Endothelial cell of umbilical vein (primary cell): ENCODE measurements at regions not wholly inside any gene's neighbourhood (a gene's known extent, or its start where the extent isn't known, plus 50 kb on each side); places are given as distances from the start of the nearest gene placed in this dataset.

Experiments
- BruUV-seq: library from RNA; stranded (reverse); fragments of 400-500 nt; replicated peaks from 2 replicates; lab custom pipeline; 2021; lab: Mats Ljungman, UMichigan
- CTCF ChIA-PET: fragments of 300-600, 350-600 bp; sonication (Branson Sonifier 250); formaldehyde crosslinking; loops from one replicate; lab custom pipeline; 2021; ENCODE audit warnings: antibody characterized with exemption, inconsistent platforms; lab: Charles Lee
- POLR2A ChIA-PET: fragments of 300-600, 350-600 bp; sonication (Branson Sonifier 250); formaldehyde crosslinking; loops from one replicate; lab custom pipeline; 2021; ENCODE audit warnings: antibody characterized with exemption, inconsistent platforms; lab: Charles Lee
- DNase-seq: peaks from one replicate; pipeline ENCODE4 v3.0.0-alpha.2; 2011; ENCODE audit warnings: low read depth, low spot score
- FAIRE-seq: peaks from 2 replicates; lab custom pipeline; 2011; peaks lifted over from hg19 to GRCh38; lab: Jason Lieb, UNC
- H2AFZ ChIP-seq: 2 replicates; pipeline ENCODE4 v1.6.0; 2012; ENCODE audit warnings: low read depth, low read length, control low read depth, inconsistent platforms
- H3K27ac ChIP-seq: 2 replicates; pipeline ENCODE4 v1.5.1; 2011; ENCODE audit warnings: low read depth, mild to moderate bottlenecking, control low read depth, low read length, moderate library complexity; ENCODE audit not compliant: insufficient read depth
- H3K27me3 ChIP-seq, 2 experiments: 2 replicates each; pipeline versions ENCODE4 v1.6.0 to v1.6.1; 2011; ENCODE audit warnings: low read length in 2 of 2, mixed read lengths in 1 of 2; ENCODE audit not compliant: control insufficient read depth in 2 of 2, insufficient read depth in 2 of 2
- H3K36me3 ChIP-seq, 2 experiments: 2 replicates in 1 of 2; 3 replicates in 1 of 2; pipeline ENCODE4 v1.5.1; 2011; ENCODE audit warnings: low read length in 2 of 2, mild to moderate bottlenecking in 1 of 2, moderate library complexity in 1 of 2; ENCODE audit not compliant: control insufficient read depth in 2 of 2, insufficient read depth in 2 of 2; ENCODE audit errors: extremely low read depth in 1 of 2
- H3K4me1 ChIP-seq: 3 replicates; pipeline ENCODE4 v1.5.1; 2011; ENCODE audit warnings: mild to moderate bottlenecking, low read length; ENCODE audit not compliant: control insufficient read depth, insufficient read depth; ENCODE audit errors: extremely low read depth
- H3K4me2 ChIP-seq: 2 replicates; pipeline ENCODE4 v1.6.1; 2011; ENCODE audit warnings: low read length, control low read depth, mixed read lengths; ENCODE audit not compliant: insufficient read depth
- H3K4me3 ChIP-seq, 3 experiments: fragments of 200-600 bp in 1 of 3; sonication (generic), shearing (Covaris generic) in 1 of 3; replicated peaks in 1 of 3; 2 replicates each; pipeline ENCODE4 v1.5.1; 2011 to 2016; ENCODE audit warnings: control low read depth in 3 of 3, low read length in 3 of 3, mild to moderate bottlenecking in 2 of 3, inconsistent platforms in 1 of 3, low read depth in 1 of 3, moderate library complexity in 1 of 3; ENCODE audit not compliant: insufficient read depth in 1 of 3
- H3K79me2 ChIP-seq: 2 replicates; pipeline ENCODE4 v1.6.0; 2012; ENCODE audit warnings: low read length, inconsistent platforms; ENCODE audit not compliant: control insufficient read depth, insufficient read depth
- H3K9ac ChIP-seq: replicated peaks from 2 replicates; pipeline ENCODE3; 2011; ENCODE audit warnings: low read length, control low read depth; ENCODE audit not compliant: insufficient read depth; ENCODE audit errors: extremely low read depth
- H3K9me1 ChIP-seq: replicated peaks from 3 replicates; pipeline ENCODE4 v1.6.0; 2011; ENCODE audit warnings: mild to moderate bottlenecking, low read length; ENCODE audit not compliant: control insufficient read depth, insufficient read depth; ENCODE audit errors: extremely low read depth
- H3K9me3 ChIP-seq: replicated peaks from 2 replicates; pipeline ENCODE4 v1.5.1; 2012; ENCODE audit warnings: low read length, inconsistent platforms; ENCODE audit not compliant: control insufficient read depth, insufficient read depth
- H4K20me1 ChIP-seq: replicated peaks from 2 replicates; pipeline ENCODE3; 2011; ENCODE audit warnings: mild to moderate bottlenecking, low read length; ENCODE audit not compliant: control insufficient read depth, insufficient read depth; ENCODE audit errors: extremely low read depth
- EZH2 ChIP-seq: IDR thresholded peaks from 2 replicates; pipeline ENCODE4 v1.6.1; 2012; ENCODE audit warnings: borderline replicate concordance, low read depth, mild to moderate bottlenecking, moderate library complexity, low read length, inconsistent platforms; ENCODE audit not compliant: severe bottlenecking
- FOS ChIP-seq: IDR thresholded peaks from 2 replicates; pipeline ENCODE4 v1.6.1; 2011; ENCODE audit warnings: mild to moderate bottlenecking, low read length, moderate library complexity, borderline replicate concordance; ENCODE audit not compliant: insufficient read depth
- GATA2 ChIP-seq: IDR thresholded peaks from 2 replicates; pipeline ENCODE4 v1.7.0; 2011; ENCODE audit warnings: low read depth, mild to moderate bottlenecking, moderate library complexity, mixed read lengths, low read length; ENCODE audit not compliant: insufficient read length, insufficient read depth
- JUN ChIP-seq: IDR thresholded peaks from 2 replicates; pipeline ENCODE4 v1.6.1; 2011; ENCODE audit warnings: borderline replicate concordance, low read depth; ENCODE audit not compliant: insufficient read length, insufficient read depth
- MYC ChIP-seq: IDR thresholded peaks from one replicate; pipeline ENCODE4 v1.6.1; 2011; ENCODE audit warnings: mild to moderate bottlenecking, low read depth, low read length
- POLR2A ChIP-seq: IDR thresholded peaks from 2 replicates; pipeline ENCODE4 v1.6.1; 2012; ENCODE audit warnings: low read depth, mild to moderate bottlenecking, control low read depth, low read length
- POLR2AphosphoS5 ChIP-seq: IDR thresholded peaks from 2 replicates; pipeline ENCODE4 v1.6.1; 2012; ENCODE audit warnings: low read depth, mild to moderate bottlenecking, control low read depth, low read length, moderate library complexity; ENCODE audit not compliant: insufficient read depth
- dilution Hi-C: fragments of 300-500 bp; cut with MboI; formaldehyde crosslinking; loops from one replicate; pipeline ENCODE4 v1.15.0; 2019; ENCODE audit warnings: low sequenced_read_pairs; ENCODE audit not compliant: extremely low pct_ligation_motif_present
- intact Hi-C: fragments of 100-400 bp; cut with micrococcal nuclease; formaldehyde crosslinking; loops from one replicate; pipeline ENCODE4 v1.10.0; 2022
- TF ChIP-seq, protein P1 (sequence below), 2 donors: IDR thresholded peaks; 1 replicate in 1 of 2; 2 replicates in 1 of 2; pipeline ENCODE4 v1.5.1; 2011; ENCODE audit warnings: low read length in 2 of 2, mild to moderate bottlenecking in 2 of 2, moderate library complexity in 2 of 2, control low read depth in 1 of 2, inconsistent platforms in 1 of 2, low read depth in 1 of 2; ENCODE audit not compliant: insufficient read depth in 1 of 2; ENCODE audit errors: extremely low read depth in 1 of 2
- TF ChIP-seq, protein P2 (sequence below): IDR thresholded peaks from 2 replicates; pipeline ENCODE4 v1.6.1; 2011; ENCODE audit not compliant: insufficient read depth, insufficient read length

DNA sequence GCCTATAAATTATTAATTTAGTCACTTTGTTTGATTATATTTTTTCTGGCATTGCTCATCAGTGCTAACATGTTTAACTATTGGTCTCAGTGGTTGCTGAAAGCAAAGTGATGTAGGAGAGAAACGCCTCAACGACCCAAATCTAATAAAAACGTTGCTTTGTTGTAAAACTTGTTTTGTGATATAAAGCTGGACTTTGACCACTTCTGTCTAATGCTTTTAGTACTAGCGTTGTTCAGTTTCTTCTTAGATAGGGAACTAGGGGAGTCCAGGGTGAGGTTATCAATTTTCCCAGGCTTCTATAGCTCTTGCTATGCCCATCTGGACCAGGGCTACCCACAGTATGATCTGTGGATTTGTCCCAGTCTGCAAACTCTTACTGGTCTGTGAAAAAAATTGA, 80.6 kb upstream of the TBC1D5 start:
- no TSS peak for BruUV-seq
- POLR2A ChIA-PET: no interaction called here

More for the DNA sequence above, 80.6 kb upstream of the TBC1D5 start:
- CTCF ChIA-PET: no interaction called here
- DNase-seq (no peak), FAIRE-seq (no peak)
- Histone ChIP-seq H3K36me3 (no peaks in the 10 kb centered on the region), H3K79me2 (no peaks in the 10 kb centered on the region), H3K4me1 (no peaks in the 10 kb centered on the region), H3K4me2 (no peak overlapping the region), H3K9me3 (no peaks in the 10 kb centered on the region), H3K27me3 (peaks cover 0 to 6% of the 10 kb centered on the region in 2 experiments), H3K9me1 (no peaks in the 10 kb centered on the region), H2AFZ (no peak overlapping the region), H3K9ac (no peak overlapping the region), H4K20me1 (no peaks in the 10 kb centered on the region), H3K4me3 (no peak overlapping the region), H3K27ac (no peak overlapping the region)
- intact Hi-C loops (no loop called here), dilution Hi-C loops (no loop called here)
- no peak for TF ChIP-seq POLR2A
- no peak for TF ChIP-seq POLR2AphosphoS5
- TF ChIP-seq, protein P1, sequence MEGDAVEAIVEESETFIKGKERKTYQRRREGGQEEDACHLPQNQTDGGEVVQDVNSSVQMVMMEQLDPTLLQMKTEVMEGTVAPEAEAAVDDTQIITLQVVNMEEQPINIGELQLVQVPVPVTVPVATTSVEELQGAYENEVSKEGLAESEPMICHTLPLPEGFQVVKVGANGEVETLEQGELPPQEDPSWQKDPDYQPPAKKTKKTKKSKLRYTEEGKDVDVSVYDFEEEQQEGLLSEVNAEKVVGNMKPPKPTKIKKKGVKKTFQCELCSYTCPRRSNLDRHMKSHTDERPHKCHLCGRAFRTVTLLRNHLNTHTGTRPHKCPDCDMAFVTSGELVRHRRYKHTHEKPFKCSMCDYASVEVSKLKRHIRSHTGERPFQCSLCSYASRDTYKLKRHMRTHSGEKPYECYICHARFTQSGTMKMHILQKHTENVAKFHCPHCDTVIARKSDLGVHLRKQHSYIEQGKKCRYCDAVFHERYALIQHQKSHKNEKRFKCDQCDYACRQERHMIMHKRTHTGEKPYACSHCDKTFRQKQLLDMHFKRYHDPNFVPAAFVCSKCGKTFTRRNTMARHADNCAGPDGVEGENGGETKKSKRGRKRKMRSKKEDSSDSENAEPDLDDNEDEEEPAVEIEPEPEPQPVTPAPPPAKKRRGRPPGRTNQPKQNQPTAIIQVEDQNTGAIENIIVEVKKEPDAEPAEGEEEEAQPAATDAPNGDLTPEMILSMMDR (IDR thresholded peaks at IDR 0.05; ENCODE audit: extremely low read depth in 1 of 2, insufficient read depth in 1 of 2, low read depth in 1 of 2, low read length in 2 of 2): no peak
- no peak for TF ChIP-seq GATA2
- TF ChIP-seq, protein P2, sequence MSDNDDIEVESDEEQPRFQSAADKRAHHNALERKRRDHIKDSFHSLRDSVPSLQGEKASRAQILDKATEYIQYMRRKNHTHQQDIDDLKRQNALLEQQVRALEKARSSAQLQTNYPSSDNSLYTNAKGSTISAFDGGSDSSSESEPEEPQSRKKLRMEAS: no peak
- no peak for TF ChIP-seq EZH2
- no peak for TF ChIP-seq JUN
- no peak for TF ChIP-seq FOS
- no peak for TF ChIP-seq MYC
